ENCODE measurements at regions not wholly inside any gene's neighbourhood (a gene's known extent, or its start where the extent isn't known, plus 50 kb on each side); places are given as distances from the start of the nearest gene placed in this dataset.

DNA sequence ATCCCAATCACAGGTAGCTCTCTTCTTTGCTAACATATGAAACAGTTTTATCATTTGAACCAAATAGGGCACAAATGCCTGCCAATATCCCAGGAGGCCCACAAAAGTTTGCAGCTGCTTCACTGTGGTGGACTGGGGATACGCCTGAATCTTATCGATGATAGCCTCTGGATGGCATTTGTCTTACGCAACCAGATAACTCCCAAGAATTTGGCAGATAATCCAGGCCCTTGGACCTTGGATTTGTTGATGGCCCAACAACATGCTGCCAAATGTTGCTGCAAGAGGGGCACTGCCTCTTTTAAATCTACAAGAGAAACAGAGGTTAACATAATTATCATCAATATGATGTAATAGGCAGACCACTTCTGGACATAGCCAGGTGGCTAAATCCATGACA lies 587.1 kb upstream of the LRRTM4 start:
- peaks cover 22% of the 10 kb centered on the region for H3K9me3 ChIP-seq (ENCODE audit: control insufficient read depth, insufficient read depth, low read length)
- TF ChIP-seq, protein P1, sequence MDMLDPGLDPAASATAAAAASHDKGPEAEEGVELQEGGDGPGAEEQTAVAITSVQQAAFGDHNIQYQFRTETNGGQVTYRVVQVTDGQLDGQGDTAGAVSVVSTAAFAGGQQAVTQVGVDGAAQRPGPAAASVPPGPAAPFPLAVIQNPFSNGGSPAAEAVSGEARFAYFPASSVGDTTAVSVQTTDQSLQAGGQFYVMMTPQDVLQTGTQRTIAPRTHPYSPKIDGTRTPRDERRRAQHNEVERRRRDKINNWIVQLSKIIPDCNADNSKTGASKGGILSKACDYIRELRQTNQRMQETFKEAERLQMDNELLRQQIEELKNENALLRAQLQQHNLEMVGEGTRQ (IDR thresholded peaks at IDR 0.05; ENCODE audit: low read depth, low read length): no peak
- TF ChIP-seq BHLHE40 (IDR thresholded peaks at IDR 0.05; ENCODE audit: low read depth, low read length): no peak
- no peak for TF ChIP-seq RAD21 (IDR thresholded peaks at IDR 0.05; ENCODE audit: low read length)
- no peak for TF ChIP-seq CHD1 (IDR thresholded peaks at IDR 0.05; ENCODE audit: low read depth, low read length)
- TF ChIP-seq, protein P2, sequence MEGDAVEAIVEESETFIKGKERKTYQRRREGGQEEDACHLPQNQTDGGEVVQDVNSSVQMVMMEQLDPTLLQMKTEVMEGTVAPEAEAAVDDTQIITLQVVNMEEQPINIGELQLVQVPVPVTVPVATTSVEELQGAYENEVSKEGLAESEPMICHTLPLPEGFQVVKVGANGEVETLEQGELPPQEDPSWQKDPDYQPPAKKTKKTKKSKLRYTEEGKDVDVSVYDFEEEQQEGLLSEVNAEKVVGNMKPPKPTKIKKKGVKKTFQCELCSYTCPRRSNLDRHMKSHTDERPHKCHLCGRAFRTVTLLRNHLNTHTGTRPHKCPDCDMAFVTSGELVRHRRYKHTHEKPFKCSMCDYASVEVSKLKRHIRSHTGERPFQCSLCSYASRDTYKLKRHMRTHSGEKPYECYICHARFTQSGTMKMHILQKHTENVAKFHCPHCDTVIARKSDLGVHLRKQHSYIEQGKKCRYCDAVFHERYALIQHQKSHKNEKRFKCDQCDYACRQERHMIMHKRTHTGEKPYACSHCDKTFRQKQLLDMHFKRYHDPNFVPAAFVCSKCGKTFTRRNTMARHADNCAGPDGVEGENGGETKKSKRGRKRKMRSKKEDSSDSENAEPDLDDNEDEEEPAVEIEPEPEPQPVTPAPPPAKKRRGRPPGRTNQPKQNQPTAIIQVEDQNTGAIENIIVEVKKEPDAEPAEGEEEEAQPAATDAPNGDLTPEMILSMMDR (conservative IDR thresholded peaks at IDR 0.05; ENCODE audit: low read depth, low read length): no peak
- no peak for TF ChIP-seq POLR2A (IDR thresholded peaks at IDR 0.05; ENCODE audit: low read depth, low read length)
- TF ChIP-seq MAFK (IDR thresholded peaks at IDR 0.05; ENCODE audit: low read depth, low read length): no peak
- no peak for TF ChIP-seq RFX5 (IDR thresholded peaks at IDR 0.05; ENCODE audit: low read depth, low read length)
- no peak for TF ChIP-seq SMC3 (IDR thresholded peaks at IDR 0.05; ENCODE audit: low read depth, low read length)
- no peak for TF ChIP-seq CEBPB (IDR thresholded peaks at IDR 0.05; ENCODE audit: low read depth, low read length)
- no peak for TF ChIP-seq RCOR1 (IDR thresholded peaks at IDR 0.05; ENCODE audit: insufficient replicate concordance, low read length)
- TF ChIP-seq MAZ (IDR thresholded peaks at IDR 0.05; ENCODE audit: borderline replicate concordance, low read depth, low read length): no peak
- no peak for TF ChIP-seq MXI1 (IDR thresholded peaks at IDR 0.05; ENCODE audit: borderline replicate concordance, low read depth, low read length)
- no peak for TF ChIP-seq FOS (IDR thresholded peaks at IDR 0.05; ENCODE audit: low read depth, low read length)
- no peak for TF ChIP-seq NFE2L2 (IDR thresholded peaks at IDR 0.05; ENCODE audit: low read depth, low read length)
- TF ChIP-seq, protein P3, sequence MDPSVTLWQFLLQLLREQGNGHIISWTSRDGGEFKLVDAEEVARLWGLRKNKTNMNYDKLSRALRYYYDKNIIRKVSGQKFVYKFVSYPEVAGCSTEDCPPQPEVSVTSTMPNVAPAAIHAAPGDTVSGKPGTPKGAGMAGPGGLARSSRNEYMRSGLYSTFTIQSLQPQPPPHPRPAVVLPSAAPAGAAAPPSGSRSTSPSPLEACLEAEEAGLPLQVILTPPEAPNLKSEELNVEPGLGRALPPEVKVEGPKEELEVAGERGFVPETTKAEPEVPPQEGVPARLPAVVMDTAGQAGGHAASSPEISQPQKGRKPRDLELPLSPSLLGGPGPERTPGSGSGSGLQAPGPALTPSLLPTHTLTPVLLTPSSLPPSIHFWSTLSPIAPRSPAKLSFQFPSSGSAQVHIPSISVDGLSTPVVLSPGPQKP (IDR thresholded peaks at IDR 0.05; ENCODE audit: borderline replicate concordance, low read depth, low read length): no peak
- dilution Hi-C loops (cut with HindIII; ENCODE audit: low sequenced_read_pairs, unreplicated experiment): no loop called here
- H2AK5ac ChIP-seq (ENCODE audit: low read depth, low read length): no peak overlapping the region
- POLR2A ChIA-PET (ENCODE audit: unreplicated experiment): no interaction called here
- H3K9me1 ChIP-seq (ENCODE audit: insufficient read depth, low read length): no peaks in the 10 kb centered on the region
- H3K18ac ChIP-seq (ENCODE audit: low read depth, low read length): no peak overlapping the region
- no peak overlapping the region for H4K91ac ChIP-seq (ENCODE audit: insufficient read depth, low read depth, low read length)
- ATAC-seq (ENCODE audit: low read depth) (no peak), DNase-seq (no peak)
- whole genome bisulfite sequencing, 2 experiments (ENCODE audit: extremely low coverage in 2 of 2, insufficient read length in 1 of 2): no CpG with 5 or more reads among the region's 3 CpGs
- no peaks in the 10 kb centered on the region for H3K36me3 ChIP-seq (ENCODE audit: control insufficient read depth, insufficient read depth, low read length)
- no peak overlapping the region for H3K23ac ChIP-seq (ENCODE audit: low read depth, low read length)
- no peaks in the 10 kb centered on the region for H3K27me3 ChIP-seq (ENCODE audit: control insufficient read depth, insufficient read depth, low read length)
- H2AK9ac ChIP-seq (replicated peaks; ENCODE audit: low read depth, low read length, poor library complexity): no peak overlapping the region
- H4K8ac ChIP-seq (ENCODE audit: low read depth in 2 of 2, low read length in 2 of 2): no peak overlapping the region
- H2BK15ac ChIP-seq (ENCODE audit: low read depth, low read length): no peak overlapping the region
- H2BK5ac ChIP-seq (ENCODE audit: low read depth, low read length, poor library complexity, severe bottlenecking): no peak overlapping the region
- CTCF ChIA-PET: no interaction called here
- no TSS peak for BruUV-seq (replicated peaks)
- no peak overlapping the region for H3K27ac ChIP-seq (ENCODE audit: insufficient read depth, low read length)
- H4K20me1 ChIP-seq (ENCODE audit: insufficient read depth, low read length): no peaks in the 10 kb centered on the region
- in situ Hi-C loops (cut with MboI; ENCODE audit: low sequenced_read_pairs): no loop called here
- no peak overlapping the region for H4K5ac ChIP-seq (ENCODE audit: low read depth, low read length)
- H3K79me1 ChIP-seq (ENCODE audit: low read depth in 1 of 2, low read length in 2 of 2): no peaks in the 10 kb centered on the region
- no peak overlapping the region for H3K4me3 ChIP-seq (ENCODE audit: insufficient read depth, low read depth, low read length)
- H3K56ac ChIP-seq (ENCODE audit: extremely low read depth, insufficient read depth, low read length): no peak overlapping the region
- no peaks in the 10 kb centered on the region for H3K4me1 ChIP-seq (ENCODE audit: control insufficient read depth, insufficient read depth, low read length)
- H3K4me2 ChIP-seq (ENCODE audit: low read depth, low read length): no peak overlapping the region
- no peak overlapping the region for H3K4ac ChIP-seq (ENCODE audit: low read depth, low read length)
- no peak overlapping the region for H2BK20ac ChIP-seq (ENCODE audit: low read depth, low read length)
- no peak overlapping the region for H3K9ac ChIP-seq (ENCODE audit: low read depth, low read length)
- H2AFZ ChIP-seq (replicated peaks; ENCODE audit: low read length, poor library complexity): no peak overlapping the region
- H2BK120ac ChIP-seq (ENCODE audit: low read depth, low read length): no peak overlapping the region
- intact Hi-C loops (cut with micrococcal nuclease): no loop called here
- no peak overlapping the region for H3K14ac ChIP-seq (replicated peaks; ENCODE audit: low read depth, low read length)

Data from IMR-90 (cell line).